ENCODE measurements at regions not wholly inside any gene's neighbourhood (a gene's known extent, or its start where the extent isn't known, plus 50 kb on each side); places are given as distances from the start of the nearest gene placed in this dataset.

- TF ChIP-seq, protein P1, sequence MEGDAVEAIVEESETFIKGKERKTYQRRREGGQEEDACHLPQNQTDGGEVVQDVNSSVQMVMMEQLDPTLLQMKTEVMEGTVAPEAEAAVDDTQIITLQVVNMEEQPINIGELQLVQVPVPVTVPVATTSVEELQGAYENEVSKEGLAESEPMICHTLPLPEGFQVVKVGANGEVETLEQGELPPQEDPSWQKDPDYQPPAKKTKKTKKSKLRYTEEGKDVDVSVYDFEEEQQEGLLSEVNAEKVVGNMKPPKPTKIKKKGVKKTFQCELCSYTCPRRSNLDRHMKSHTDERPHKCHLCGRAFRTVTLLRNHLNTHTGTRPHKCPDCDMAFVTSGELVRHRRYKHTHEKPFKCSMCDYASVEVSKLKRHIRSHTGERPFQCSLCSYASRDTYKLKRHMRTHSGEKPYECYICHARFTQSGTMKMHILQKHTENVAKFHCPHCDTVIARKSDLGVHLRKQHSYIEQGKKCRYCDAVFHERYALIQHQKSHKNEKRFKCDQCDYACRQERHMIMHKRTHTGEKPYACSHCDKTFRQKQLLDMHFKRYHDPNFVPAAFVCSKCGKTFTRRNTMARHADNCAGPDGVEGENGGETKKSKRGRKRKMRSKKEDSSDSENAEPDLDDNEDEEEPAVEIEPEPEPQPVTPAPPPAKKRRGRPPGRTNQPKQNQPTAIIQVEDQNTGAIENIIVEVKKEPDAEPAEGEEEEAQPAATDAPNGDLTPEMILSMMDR (IDR thresholded peaks at IDR 0.05; ENCODE audit: low read depth, low read length, poor library complexity, severe bottlenecking) = no peak
- TF ChIP-seq EZH2phosphoT487 (IDR thresholded peaks at IDR 0.05; ENCODE audit: borderline replicate concordance, low read length) = no peak
Measured at GRCh38 chr16:26344976-26345375, 653.2 kb downstream of the HS3ST4 start.
